ENCODE measurements at regions not wholly inside any gene's neighbourhood (a gene's known extent, or its start where the extent isn't known, plus 50 kb on each side); places are given as distances from the start of the nearest gene placed in this dataset. TPM values are rescaled to one million over a fixed set of nuclear protein-coding genes. Genes with fewer than 3 reads are reported as not detected.
"Not testable (repeated sequence)": the region's sequence is repeated elsewhere in the genome, so short reads cannot be mapped to it uniquely, and the experiment has no call there.

- DNase-seq; H3K27me3 ChIP-seq (ENCODE audit: control insufficient read depth in 2 of 2, insufficient read depth in 2 of 2, low read length in 2 of 2); H3K9me3 Mint-ChIP-seq; H3K27me3 Mint-ChIP-seq (ENCODE audit: low read depth in 3 of 3); H3K36me3 ChIP-seq (replicated peaks in 1 of 2; ENCODE audit: control insufficient read depth in 1 of 2, insufficient read depth in 2 of 2, low read length in 2 of 2); H3K4me3 Mint-ChIP-seq; H4K20me1 ChIP-seq (ENCODE audit: insufficient read depth, low read length); H3K9ac ChIP-seq (ENCODE audit: insufficient read depth, low read length, poor library complexity, severe bottlenecking); intact Hi-C loops (cut with micrococcal nuclease); H3K4me3 ChIP-seq (replicated peaks in 1 of 3; ENCODE audit: low read depth in 2 of 3, low read length in 3 of 3); H2AFZ ChIP-seq (ENCODE audit: insufficient read depth, low read depth, low read length, poor library complexity, severe bottlenecking); H3K4me2 ChIP-seq (replicated peaks; ENCODE audit: extremely low read depth, low read length, poor library complexity, severe bottlenecking); H3K36me3 Mint-ChIP-seq; H3K9me3 ChIP-seq (replicated peaks in 1 of 2; ENCODE audit: control insufficient read depth in 1 of 2, insufficient read depth in 1 of 2, low read length in 2 of 2); H3K27ac Mint-ChIP-seq; H3K27ac ChIP-seq (ENCODE audit: low read depth in 1 of 2, low read length in 2 of 2): not testable (repeated sequence)
- Histone ChIP-seq H3K79me2 (ENCODE audit: insufficient read depth, low read length) (peaks cover 15% of the 10 kb centered on the region), H3K4me1 (ENCODE audit: control insufficient read depth in 1 of 2, insufficient read depth in 2 of 2, low read length in 2 of 2) (peaks cover 8 to 17% of the 10 kb centered on the region in 2 donors)
- WGBS (ENCODE audit: insufficient coverage): no CpG with 5 or more reads among the region's 3 CpGs
- peaks cover 15% of the 10 kb centered on the region for H3K4me1 Mint-ChIP-seq
Measured at GRCh38 chr16:70062947-70063346, 51.2 kb upstream of the PDPR start.

Small RNAs in the stretch of these regions (small RNA-seq; reads per million reads assigned to genes)
- gene MIR1972-2 (ENCODE audit: insufficient read length, low read depth): not detected
